Lung microvascular endothelial cell (primary cell): ENCODE measurements at regions not wholly inside any gene's neighbourhood (a gene's known extent, or its start where the extent isn't known, plus 50 kb on each side); places are given as distances from the start of the nearest gene placed in this dataset.

Experiments used
- DNase-seq, 2 donors: peaks; one replicate each; pipeline versions ENCODE4 v3.0.0 to v3.0.0-alpha.2; 2010; ENCODE audit warnings: low read depth in 2 of 2

- DNase-seq = no peak
Observed at GRCh38 chr14:34044666-34045306, 93.9 kb upstream of the EGLN3 start.

GRCh38 chr14:34044373-34044637 lies 93.4 kb upstream of the EGLN3 start:
- DNase-seq = no peak

- peak; percentile 31 to 71 for DNase-seq
Observed at GRCh38 chr14:34043627-34044372, 92.9 kb upstream of the EGLN3 start.

GRCh38 chr14:34041220-34041619 lies 90.3 kb upstream of the EGLN3 start:
- no peak for DNase-seq

- no peak for DNase-seq
Observed at GRCh38 chr14:34040766-34041165, 89.9 kb upstream of the EGLN3 start.

- DNase-seq = peak in 1 of 2 donors; percentile 11
Observed at GRCh38 chr14:34039428-34040047, 88.7 kb upstream of the EGLN3 start.

- no peak for DNase-seq
Observed at GRCh38 chr14:34038358-34039057, 87.6 kb upstream of the EGLN3 start.

GRCh38 chr14:34036319-34036766 lies 85.5 kb upstream of the EGLN3 start:
- no peak for DNase-seq

GRCh38 chr14:34035934-34036250 lies 85.0 kb upstream of the EGLN3 start:
- DNase-seq = no peak

- no peak for DNase-seq
Observed at GRCh38 chr14:34035177-34035933, 84.5 kb upstream of the EGLN3 start.

GRCh38 chr14:34034447-34035176 lies 83.7 kb upstream of the EGLN3 start:
- DNase-seq = no peak

- no peak for DNase-seq
Observed at GRCh38 chr14:34032720-34033119, 81.8 kb upstream of the EGLN3 start.

- DNase-seq = peak in 1 of 2 donors; percentile 68
Observed at GRCh38 chr14:34030864-34031263, 80.0 kb upstream of the EGLN3 start.

- no peak for DNase-seq
Observed at GRCh38 chr14:34029921-34030334, 79.1 kb upstream of the EGLN3 start.

GRCh38 chr14:34027990-34028495 lies 77.2 kb upstream of the EGLN3 start:
- no peak for DNase-seq

GRCh38 chr14:34027130-34027989 lies 76.5 kb upstream of the EGLN3 start:
- DNase-seq = no peak

- DNase-seq = no peak
Observed at GRCh38 chr14:34025325-34026017, 74.6 kb upstream of the EGLN3 start.

GRCh38 chr14:34024768-34025144 lies 73.9 kb upstream of the EGLN3 start:
- DNase-seq = no peak
